ENCODE measurements at regions not wholly inside any gene's neighbourhood (a gene's known extent, or its start where the extent isn't known, plus 50 kb on each side); places are given as distances from the start of the nearest gene placed in this dataset.

GRCh38 chr11:81174646-81175330 is 1558.9 kb downstream of the FAM181B start:
- ATAC-seq, result no peak
- no peaks in the 10 kb centered on the region for H3K36me3 ChIP-seq
- intact Hi-C loops (cut with DNase I; ENCODE audit: low total_unique reads) (no loop called here), in situ Hi-C loops (cut with MboI; ENCODE audit: low sequenced_read_pairs in 4 of 4) (no loop called here)
- no peaks in the 10 kb centered on the region for H3K9me3 ChIP-seq
- H3K27ac ChIP-seq, result no peak overlapping the region
- TF ChIP-seq CTCF (IDR thresholded peaks at IDR 0.05 in 4 of 5, conservative IDR thresholded peaks at IDR 0.05 in 1 of 5) (no peak), POLR2A (IDR thresholded peaks at IDR 0.05) (no peak)
- H3K4me1 ChIP-seq, result no peaks in the 10 kb centered on the region
- H3K4me3 ChIP-seq, result no peak overlapping the region
- no peak for DNase-seq
- no peaks in the 10 kb centered on the region for H3K27me3 ChIP-seq

- Histone ChIP-seq H3K27ac (no peak overlapping the region), H3K27me3 (no peaks in the 10 kb centered on the region), H3K4me1 (no peaks in the 10 kb centered on the region), H3K9me3 (no peaks in the 10 kb centered on the region), H3K36me3 (no peaks in the 10 kb centered on the region), H3K4me3 (no peak overlapping the region)
- TF ChIP-seq POLR2A (IDR thresholded peaks at IDR 0.05), result no peak
- no peak for TF ChIP-seq CTCF (IDR thresholded peaks at IDR 0.05 in 4 of 5, conservative IDR thresholded peaks at IDR 0.05 in 1 of 5)
- in situ Hi-C loops (cut with MboI; ENCODE audit: low sequenced_read_pairs in 4 of 4) (no loop called here), intact Hi-C loops (cut with DNase I; ENCODE audit: low total_unique reads) (no loop called here)
- DNase-seq, result no peak
- ATAC-seq, result no peak
Observed at GRCh38 chr11:81165164-81165563, 1568.5 kb downstream of the FAM181B start.

GRCh38 chr11:81159900-81160299 is 1573.8 kb downstream of the FAM181B start:
- H3K4me3 ChIP-seq, result no peak overlapping the region
- in situ Hi-C loops (cut with MboI; ENCODE audit: low sequenced_read_pairs in 4 of 4) (no loop called here), intact Hi-C loops (cut with DNase I; ENCODE audit: low total_unique reads) (no loop called here)
- no peaks in the 10 kb centered on the region for H3K9me3 ChIP-seq
- H3K4me1 ChIP-seq, result no peaks in the 10 kb centered on the region
- no peak overlapping the region for H3K27ac ChIP-seq
- TF ChIP-seq POLR2A (IDR thresholded peaks at IDR 0.05) (no peak), CTCF (IDR thresholded peaks at IDR 0.05 in 4 of 5, conservative IDR thresholded peaks at IDR 0.05 in 1 of 5) (no peak)
- no peak for ATAC-seq
- no peaks in the 10 kb centered on the region for H3K36me3 ChIP-seq
- no peaks in the 10 kb centered on the region for H3K27me3 ChIP-seq
- DNase-seq, result no peak

- Histone ChIP-seq H3K4me1 (no peaks in the 10 kb centered on the region), H3K27ac (no peak overlapping the region), H3K4me3 (no peak overlapping the region), H3K9me3 (no peaks in the 10 kb centered on the region), H3K36me3 (no peaks in the 10 kb centered on the region), H3K27me3 (no peaks in the 10 kb centered on the region)
- no peak for ATAC-seq
- TF ChIP-seq POLR2A (IDR thresholded peaks at IDR 0.05), result no peak
- TF ChIP-seq CTCF (IDR thresholded peaks at IDR 0.05 in 4 of 5, conservative IDR thresholded peaks at IDR 0.05 in 1 of 5), result no peak
- in situ Hi-C loops (cut with MboI; ENCODE audit: low sequenced_read_pairs in 4 of 4), result no loop called here
- intact Hi-C loops (cut with DNase I; ENCODE audit: low total_unique reads), result no loop called here
- DNase-seq, result no peak
Observed at GRCh38 chr11:81135570-81135969, 1598.1 kb downstream of the FAM181B start.

- H3K27ac ChIP-seq, result no peak overlapping the region
- H3K27me3 ChIP-seq, result no peaks in the 10 kb centered on the region
- ATAC-seq, result no peak
Observed at GRCh38 chr11:81129618-81130017, 1604.0 kb downstream of the FAM181B start.

More at GRCh38 chr11:81129618-81130017, 1604.0 kb downstream of the FAM181B start:
- in situ Hi-C loops (cut with MboI; ENCODE audit: low sequenced_read_pairs in 4 of 4) (no loop called here), intact Hi-C loops (cut with DNase I; ENCODE audit: low total_unique reads) (no loop called here)
- H3K4me3 ChIP-seq, result no peak overlapping the region
- no peaks in the 10 kb centered on the region for H3K4me1 ChIP-seq
- no peaks in the 10 kb centered on the region for H3K36me3 ChIP-seq
- no peaks in the 10 kb centered on the region for H3K9me3 ChIP-seq
- no peak for DNase-seq
- TF ChIP-seq POLR2A (IDR thresholded peaks at IDR 0.05) (no peak), CTCF (IDR thresholded peaks at IDR 0.05 in 4 of 5, conservative IDR thresholded peaks at IDR 0.05 in 1 of 5) (no peak)

Data from gastrocnemius medialis (tissue), 4 donors.